ENCODE measurements at regions not wholly inside any gene's neighbourhood (a gene's known extent, or its start where the extent isn't known, plus 50 kb on each side); places are given as distances from the start of the nearest gene placed in this dataset.
"Not testable (repeated sequence)": the region's sequence is repeated elsewhere in the genome, so short reads cannot be mapped to it uniquely, and the experiment has no call there.

DNA sequence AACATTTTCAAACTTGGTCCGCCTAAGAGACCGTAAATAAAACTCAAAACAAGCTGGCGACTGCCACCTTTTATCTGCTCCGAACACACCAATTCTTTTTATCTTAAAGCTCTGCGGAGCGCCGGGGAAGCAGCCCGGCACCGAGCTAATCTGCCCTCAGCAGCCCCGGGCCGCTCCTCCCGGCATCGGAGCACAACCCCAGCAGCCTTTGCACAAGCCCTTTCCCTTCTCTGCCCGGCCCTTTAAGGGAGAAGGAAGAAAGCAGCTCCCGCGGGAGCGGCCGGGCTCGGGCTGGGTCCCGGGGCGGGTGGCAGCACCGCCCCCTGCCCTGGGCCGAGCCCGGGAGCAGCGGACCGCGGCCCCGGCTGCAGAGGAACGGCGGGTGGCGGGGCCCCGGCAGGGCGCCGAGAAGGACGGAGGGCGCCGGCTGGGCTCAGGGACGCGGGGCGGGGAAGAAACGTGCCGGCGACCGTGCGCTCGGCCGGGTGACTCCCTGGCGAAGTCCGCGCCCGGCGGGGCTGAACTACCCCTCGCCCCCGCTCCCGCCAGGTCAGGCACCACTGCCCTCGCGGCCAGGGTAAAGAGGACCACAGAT is 133.6 kb upstream of the C11orf58 start:
- Histone ChIP-seq H3K9me3 (ENCODE audit: insufficient read depth, low read depth, low read length) (no peaks in the 10 kb centered on the region), H3K9ac (ENCODE audit: low read depth, low read length) (0 out of 2 replicates have a peak overlapping the region, but pooled peaks have one; percentile 46), H3K36me3 (ENCODE audit: insufficient read depth, low read length) (no peaks in the 10 kb centered on the region), H3K27ac (ENCODE audit: low read depth, low read length) (no peak overlapping the region), H3K4me3 (ENCODE audit: low read length) (peak overlapping the region; percentile 59), H3K27me3 (ENCODE audit: insufficient read depth, low read length) (peaks cover 100% of the 10 kb centered on the region), H3K4me1 (ENCODE audit: insufficient read depth, low read length) (peaks cover 16% of the 10 kb centered on the region)
- under 1% methylated on average over 57 of the region's 57 CpGs for whole genome bisulfite sequencing

DNA sequence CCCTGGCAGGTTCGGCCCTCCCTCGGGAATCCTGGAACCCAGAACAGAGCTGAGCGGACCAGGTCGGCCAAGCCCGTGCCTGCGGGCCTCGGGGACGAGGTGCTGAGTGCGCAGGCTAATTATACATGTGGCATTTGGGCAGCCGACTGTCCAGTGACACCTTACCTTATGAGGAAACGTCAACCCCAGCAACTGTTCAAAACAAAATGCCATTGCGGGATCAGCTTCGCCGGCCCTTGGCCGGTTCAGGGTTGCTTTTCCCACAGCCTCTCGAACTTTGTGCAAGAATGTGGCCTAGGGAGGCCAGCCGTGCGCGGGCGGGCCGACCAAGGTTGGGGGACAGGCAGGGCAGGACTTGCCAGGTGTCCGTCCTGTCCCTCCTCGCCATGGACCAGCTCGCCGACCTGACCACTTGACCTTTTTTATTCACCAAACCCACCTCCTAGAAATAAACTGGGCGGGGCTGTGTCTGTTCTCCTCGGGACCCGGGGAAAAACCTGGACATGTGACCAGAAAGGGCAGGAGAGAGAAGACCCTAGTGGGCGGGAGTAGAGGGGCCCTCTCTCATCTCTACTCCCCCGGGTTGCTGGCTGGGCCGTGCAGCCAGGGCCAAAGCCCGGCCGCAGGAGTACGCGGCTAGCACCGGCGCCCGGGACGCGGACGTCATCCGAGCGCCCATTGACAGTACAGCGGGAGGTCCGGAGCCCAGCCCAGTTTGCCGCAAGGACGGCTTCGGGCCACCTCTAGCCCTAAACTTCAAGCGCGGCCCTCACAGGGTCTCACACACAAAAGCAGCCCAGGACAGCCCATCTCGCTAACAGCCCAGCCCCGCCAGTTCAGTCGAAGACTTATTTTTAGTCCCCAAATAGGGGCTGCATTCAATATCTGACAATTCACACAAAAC is 134.3 kb upstream of the C11orf58 start:
- Histone ChIP-seq H3K36me3 (ENCODE audit: insufficient read depth, low read length) (no peaks in the 10 kb centered on the region), H3K27me3 (ENCODE audit: insufficient read depth, low read length) (peaks cover 100% of the 10 kb centered on the region), H3K4me3 (ENCODE audit: low read length) (peak overlapping the region; percentile 59), H3K9me3 (ENCODE audit: insufficient read depth, low read depth, low read length) (no peaks in the 10 kb centered on the region), H3K27ac (ENCODE audit: low read depth, low read length) (no peak overlapping the region), H3K4me1 (ENCODE audit: insufficient read depth, low read length) (peaks cover 16% of the 10 kb centered on the region), H3K9ac (ENCODE audit: low read depth, low read length) (no peak overlapping the region)
- 2% methylated on average over 53 of the region's 53 CpGs for WGBS

DNA sequence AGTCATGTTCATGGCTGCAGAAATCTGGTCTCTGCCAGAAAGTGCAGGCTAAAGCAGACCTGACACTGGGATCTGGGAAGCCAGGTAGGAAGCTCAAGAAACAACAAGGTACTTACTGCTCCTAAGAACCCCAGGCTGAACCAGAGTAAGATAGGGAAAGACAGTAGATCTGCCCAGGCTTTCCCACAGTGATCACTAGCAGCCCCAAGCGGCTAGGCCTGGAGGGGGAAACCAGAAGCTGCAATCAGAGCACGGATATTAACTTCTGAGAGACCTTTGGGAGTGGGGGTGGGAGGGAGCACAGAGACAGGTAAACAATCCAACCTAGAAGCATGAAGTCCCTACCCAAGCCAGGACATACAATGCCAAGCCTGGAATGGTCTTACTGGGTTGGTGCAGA is 135.2 kb upstream of the C11orf58 start:
- no peak overlapping the region for H3K9ac ChIP-seq (ENCODE audit: low read depth, low read length)
- H3K27ac ChIP-seq (ENCODE audit: low read depth, low read length) = no peak overlapping the region
- H3K36me3 ChIP-seq (ENCODE audit: insufficient read depth, low read length) = no peaks in the 10 kb centered on the region
- H3K4me3 ChIP-seq (ENCODE audit: low read length) = no peak overlapping the region
- peaks cover 16% of the 10 kb centered on the region for H3K4me1 ChIP-seq (ENCODE audit: insufficient read depth, low read length)
- whole genome bisulfite sequencing = 26% methylated on average over 2 of the region's 2 CpGs
- H3K27me3 ChIP-seq (ENCODE audit: insufficient read depth, low read length) = peaks cover 100% of the 10 kb centered on the region
- H3K9me3 ChIP-seq (ENCODE audit: insufficient read depth, low read depth, low read length) = no peaks in the 10 kb centered on the region

DNA sequence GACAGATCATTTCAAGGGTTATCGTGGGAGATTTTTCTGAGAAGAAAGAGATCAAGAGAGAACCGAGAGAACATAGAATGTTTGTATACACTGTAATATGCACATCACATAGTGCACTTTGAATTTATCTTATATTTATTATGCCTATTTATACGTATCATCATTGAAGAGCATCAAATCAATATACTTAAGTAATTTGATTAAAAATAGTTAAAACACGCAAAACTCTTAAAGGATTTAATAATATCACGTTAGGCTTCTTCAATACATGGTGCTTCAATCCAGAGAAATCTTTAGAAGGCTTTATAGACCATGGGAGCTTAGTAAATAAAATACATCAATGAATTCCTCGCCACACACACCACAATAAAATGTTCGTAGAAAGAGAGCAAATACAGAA is 139.5 kb upstream of the C11orf58 start:
- 99% methylated on average over 3 of the region's 7 CpGs for WGBS
- Histone ChIP-seq H3K4me3 (ENCODE audit: low read length) (no peak overlapping the region), H3K9ac (ENCODE audit: low read depth, low read length) (no peak overlapping the region), H3K9me3 (ENCODE audit: insufficient read depth, low read depth, low read length) (no peaks in the 10 kb centered on the region), H3K27ac (ENCODE audit: low read depth, low read length) (no peak overlapping the region), H3K27me3 (ENCODE audit: insufficient read depth, low read length) (peaks cover 79% of the 10 kb centered on the region), H3K36me3 (ENCODE audit: insufficient read depth, low read length) (no peaks in the 10 kb centered on the region), H3K4me1 (ENCODE audit: insufficient read depth, low read length) (0 out of 2 replicates have a peak, but pooled peaks cover 4% of the 10 kb centered on the region)

DNA sequence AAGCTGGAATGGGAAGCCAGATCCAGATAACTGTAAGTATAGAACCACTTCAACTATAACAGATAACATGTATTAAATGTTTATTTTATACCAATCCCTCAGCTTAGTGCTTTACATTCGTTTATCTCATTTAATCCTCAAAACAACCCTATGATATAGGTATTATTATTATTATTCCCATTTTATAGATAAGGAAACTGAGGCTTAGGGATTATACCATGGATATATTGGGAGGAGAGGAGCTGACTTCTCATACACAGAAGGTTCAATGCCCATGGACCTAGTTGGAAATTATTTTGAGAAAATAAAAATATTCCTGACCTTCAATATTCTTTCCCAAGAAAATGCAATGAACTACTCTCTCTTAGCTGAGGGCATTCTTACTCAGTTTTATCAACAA is 140.4 kb upstream of the C11orf58 start:
- no CpG with 5 or more reads among the region's 1 CpG for WGBS
- peaks cover 70% of the 10 kb centered on the region for H3K27me3 ChIP-seq (ENCODE audit: insufficient read depth, low read length)

DNA sequence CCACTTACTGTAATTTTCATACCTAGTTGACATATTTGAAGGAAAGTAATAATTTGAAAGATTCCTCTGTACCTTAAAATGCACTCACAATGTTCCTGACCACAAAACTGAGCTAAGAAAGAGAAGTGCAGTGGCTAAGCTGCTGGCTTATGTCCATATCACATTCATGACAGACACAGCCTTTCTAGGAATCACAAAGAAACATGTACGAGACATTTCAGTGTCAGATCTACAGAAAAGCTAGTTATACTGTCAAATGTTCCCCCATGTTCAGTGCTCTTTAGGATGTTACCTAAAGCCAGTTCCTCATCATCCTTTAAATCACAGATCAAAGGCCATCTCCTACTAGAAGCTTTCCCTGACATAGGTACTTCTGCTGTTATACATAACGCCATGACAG is 142.2 kb upstream of the C11orf58 start:
- no peak overlapping the region for H3K4me3 ChIP-seq (ENCODE audit: low read length)
- no peaks in the 10 kb centered on the region for H3K9me3 ChIP-seq (ENCODE audit: insufficient read depth, low read depth, low read length)
- no peak overlapping the region for H3K27ac ChIP-seq (ENCODE audit: low read depth, low read length)
- H3K36me3 ChIP-seq (ENCODE audit: insufficient read depth, low read length) = no peaks in the 10 kb centered on the region
- H3K4me1 ChIP-seq (ENCODE audit: insufficient read depth, low read length) = no peaks in the 10 kb centered on the region
- H3K27me3 ChIP-seq (ENCODE audit: insufficient read depth, low read length) = peaks cover 58% of the 10 kb centered on the region
- 87% methylated on average over 2 of the region's 2 CpGs for WGBS
- no peak overlapping the region for H3K9ac ChIP-seq (ENCODE audit: low read depth, low read length)

More for the DNA sequence above, 140.4 kb upstream of the C11orf58 start:
- Histone ChIP-seq H3K9me3 (ENCODE audit: insufficient read depth, low read depth, low read length) (no peaks in the 10 kb centered on the region), H3K4me1 (ENCODE audit: insufficient read depth, low read length) (no peaks in the 10 kb centered on the region), H3K36me3 (ENCODE audit: insufficient read depth, low read length) (no peaks in the 10 kb centered on the region), H3K27ac (ENCODE audit: low read depth, low read length) (no peak overlapping the region), H3K9ac (ENCODE audit: low read depth, low read length) (no peak overlapping the region), H3K4me3 (ENCODE audit: low read length) (no peak overlapping the region)

DNA sequence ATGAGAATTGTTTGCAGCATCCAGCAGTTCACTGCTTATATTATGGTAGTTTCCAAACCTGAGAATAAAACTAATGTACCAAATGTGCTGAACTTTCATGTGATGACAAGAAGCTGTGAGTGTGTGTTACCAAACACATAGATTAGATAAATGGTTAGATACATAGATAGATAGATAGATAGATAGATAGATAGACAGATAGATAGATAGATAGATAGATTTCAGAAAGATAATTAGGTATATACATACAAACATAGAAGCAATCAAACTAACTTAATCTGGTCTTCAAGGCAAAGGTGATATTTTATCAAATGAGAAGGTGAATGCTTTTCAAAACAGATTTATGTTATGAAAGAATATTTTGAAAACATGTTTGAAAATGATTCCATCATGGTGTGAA is 147.3 kb upstream of the C11orf58 start:
- Histone ChIP-seq H3K36me3 (ENCODE audit: insufficient read depth, low read length) (no peaks in the 10 kb centered on the region), H3K9me3 (ENCODE audit: insufficient read depth, low read depth, low read length) (no peaks in the 10 kb centered on the region), H3K27me3 (ENCODE audit: insufficient read depth, low read length) (peaks cover 16% of the 10 kb centered on the region; the same call in 1 of the 2 replicates), H3K4me3 (ENCODE audit: low read length) (no peak overlapping the region), H3K9ac (ENCODE audit: low read depth, low read length) (no peak overlapping the region), H3K27ac (ENCODE audit: low read depth, low read length) (no peak overlapping the region), H3K4me1 (ENCODE audit: insufficient read depth, low read length) (no peaks in the 10 kb centered on the region)

DNA sequence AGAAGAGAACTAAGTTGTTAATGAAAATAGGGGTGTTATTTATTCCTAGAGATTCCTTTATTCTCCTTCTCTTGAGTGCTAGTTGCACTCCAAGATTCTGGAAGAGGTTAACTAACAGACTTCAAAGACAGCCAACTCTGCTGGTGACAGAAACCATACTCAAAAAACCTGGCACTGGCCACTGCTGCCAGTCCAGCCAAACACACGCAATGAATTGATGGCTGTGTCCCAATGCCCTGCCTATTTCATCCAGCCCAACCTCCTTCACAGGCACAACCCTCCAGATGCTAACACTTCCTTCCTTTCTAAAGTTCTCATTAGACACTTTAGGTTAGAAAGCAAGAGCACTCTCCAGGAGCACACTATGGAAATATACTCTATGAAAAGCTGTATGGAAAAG is 150.8 kb upstream of the C11orf58 start:
- Histone ChIP-seq H3K27me3 (ENCODE audit: insufficient read depth, low read length) (peaks cover 14% of the 10 kb centered on the region; the same call in 1 of the 2 replicates), H3K36me3 (ENCODE audit: insufficient read depth, low read length) (no peaks in the 10 kb centered on the region), H3K9me3 (ENCODE audit: insufficient read depth, low read depth, low read length) (no peaks in the 10 kb centered on the region), H3K4me1 (ENCODE audit: insufficient read depth, low read length) (no peaks in the 10 kb centered on the region), H3K27ac (ENCODE audit: low read depth, low read length) (no peak overlapping the region), H3K4me3 (ENCODE audit: low read length) (no peak overlapping the region), H3K9ac (ENCODE audit: low read depth, low read length) (no peak overlapping the region)
- 93% methylated on average over 1 of the region's 1 CpG for WGBS

DNA sequence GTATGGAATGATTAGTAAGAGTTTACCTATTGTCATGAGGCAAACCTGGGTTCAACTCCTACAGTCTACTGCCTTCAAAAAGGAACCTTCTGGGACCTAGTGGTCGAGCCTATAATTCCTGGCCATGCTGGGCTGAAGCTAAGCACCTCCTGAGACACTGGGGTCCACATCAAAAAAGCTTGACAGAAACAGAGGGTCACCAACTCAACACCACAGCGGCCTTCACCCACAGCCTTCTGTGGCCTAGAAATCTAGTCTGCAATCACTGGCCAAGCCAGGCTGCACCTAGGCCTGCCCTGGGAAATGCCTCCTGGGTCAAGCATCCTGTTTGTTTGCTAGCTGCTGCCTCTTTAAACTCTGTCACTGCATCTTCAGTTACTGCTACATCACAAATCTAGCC is 153.9 kb upstream of the C11orf58 start:
- Histone ChIP-seq H3K27ac (ENCODE audit: low read depth, low read length) (no peak overlapping the region), H3K4me1 (ENCODE audit: insufficient read depth, low read length) (no peaks in the 10 kb centered on the region), H3K4me3 (ENCODE audit: low read length) (no peak overlapping the region), H3K9me3 (ENCODE audit: insufficient read depth, low read depth, low read length) (no peaks in the 10 kb centered on the region), H3K27me3 (ENCODE audit: insufficient read depth, low read length) (0 out of 2 replicates have a peak, but pooled peaks cover 8% of the 10 kb centered on the region), H3K36me3 (ENCODE audit: insufficient read depth, low read length) (no peaks in the 10 kb centered on the region), H3K9ac (ENCODE audit: low read depth, low read length) (no peak overlapping the region)
- WGBS = 84% methylated on average over 2 of the region's 2 CpGs

DNA sequence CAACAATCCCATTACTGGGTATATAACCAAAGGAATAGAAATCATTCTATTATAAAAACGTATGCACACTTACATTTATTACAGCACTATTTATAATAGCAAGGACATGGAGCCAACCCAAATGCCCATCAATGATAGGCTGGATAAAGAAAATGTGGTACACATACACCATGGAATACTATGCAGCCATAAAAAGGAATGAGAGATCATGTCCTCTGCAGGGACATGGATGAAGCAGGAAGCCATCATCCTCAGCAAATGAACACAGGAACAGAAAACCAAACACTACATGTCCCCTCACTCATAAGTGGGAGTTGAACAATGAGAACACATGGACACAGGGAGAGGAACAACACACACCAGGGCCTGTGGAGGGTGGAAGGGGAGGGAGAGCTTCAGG is 157.4 kb upstream of the C11orf58 start:
- not testable (repeated sequence) for H3K9ac ChIP-seq (ENCODE audit: low read depth, low read length); H3K27me3 ChIP-seq (ENCODE audit: insufficient read depth, low read length); H3K27ac ChIP-seq (ENCODE audit: low read depth, low read length); H3K4me3 ChIP-seq (ENCODE audit: low read length); H3K9me3 ChIP-seq (ENCODE audit: insufficient read depth, low read depth, low read length); H3K36me3 ChIP-seq (ENCODE audit: insufficient read depth, low read length); H3K4me1 ChIP-seq (ENCODE audit: insufficient read depth, low read length)
- 80% methylated on average over 1 of the region's 1 CpG for WGBS

DNA sequence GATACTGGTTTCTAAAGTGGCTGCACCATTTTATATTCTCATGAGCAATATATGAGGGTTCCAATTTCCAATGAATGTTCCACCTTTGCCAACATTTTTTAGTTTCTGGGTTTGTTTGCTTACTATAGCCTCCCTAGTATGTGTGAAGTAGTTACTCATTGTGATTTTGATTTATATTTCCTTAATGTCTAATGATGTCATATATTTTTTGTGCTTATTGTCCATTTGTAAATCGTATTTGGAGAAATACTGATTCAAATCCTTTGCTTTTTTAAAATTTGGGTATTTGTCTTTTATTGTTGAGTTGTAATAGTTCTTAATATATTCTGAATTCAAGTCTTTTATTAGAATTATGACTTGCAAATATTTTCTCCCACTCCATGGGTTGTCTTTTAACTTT is 161.0 kb upstream of the C11orf58 start:
- no peaks in the 10 kb centered on the region for H3K9me3 ChIP-seq (ENCODE audit: insufficient read depth, low read depth, low read length)
- no peaks in the 10 kb centered on the region for H3K27me3 ChIP-seq (ENCODE audit: insufficient read depth, low read length)
- WGBS = 44% methylated on average over 1 of the region's 1 CpG
- H3K36me3 ChIP-seq (ENCODE audit: insufficient read depth, low read length) = no peaks in the 10 kb centered on the region
- no peak overlapping the region for H3K9ac ChIP-seq (ENCODE audit: low read depth, low read length)
- H3K4me1 ChIP-seq (ENCODE audit: insufficient read depth, low read length) = no peaks in the 10 kb centered on the region
- no peak overlapping the region for H3K4me3 ChIP-seq (ENCODE audit: low read length)
- no peak overlapping the region for H3K27ac ChIP-seq (ENCODE audit: low read depth, low read length)

All from HUES64 (cell line).